Calu3 (cell line): ENCODE measurements at regions not wholly inside any gene's neighbourhood (a gene's known extent, or its start where the extent isn't known, plus 50 kb on each side); places are given as distances from the start of the nearest gene placed in this dataset.
"Not testable (repeated sequence)": the region's sequence is repeated elsewhere in the genome, so short reads cannot be mapped to it uniquely, and the experiment has no call there.

Source experiments
- BruUV-seq: library from RNA; stranded (reverse); fragments of 400-500 nt; replicated peaks from 2 replicates; lab custom pipeline; 2021; lab: Mats Ljungman, UMichigan
- CTCF ChIA-PET: fragments of 300-600 bp; sonication (Branson Sonifier 250); formaldehyde crosslinking; loops from one replicate; lab custom pipeline; 2022; ENCODE audit warnings: antibody characterized with exemption; lab: Charles Lee
- DNase-seq: peaks from one replicate; pipeline ENCODE4 v3.0.0; 2022
- H3K27ac Mint-ChIP-seq: one replicate; pipeline ENCODE4 v1.8.0; 2022; ENCODE audit warnings: mixed read lengths; ENCODE audit not compliant: unreplicated experiment
- H3K27me3 Mint-ChIP-seq: one replicate; pipeline ENCODE4 v1.8.0; 2022; ENCODE audit warnings: mixed read lengths; ENCODE audit not compliant: unreplicated experiment
- H3K36me3 Mint-ChIP-seq: one replicate; pipeline ENCODE4 v1.8.0; 2022; ENCODE audit warnings: mild to moderate bottlenecking, moderate library complexity, mixed read lengths; ENCODE audit not compliant: insufficient read depth, unreplicated experiment
- H3K4me1 Mint-ChIP-seq: one replicate; pipeline ENCODE4 v1.8.0; 2022; ENCODE audit warnings: mild to moderate bottlenecking, low read depth, mixed read lengths; ENCODE audit not compliant: unreplicated experiment
- H3K4me3 Mint-ChIP-seq: one replicate; pipeline ENCODE4 v1.8.0; 2022; ENCODE audit warnings: mild to moderate bottlenecking, low read depth, moderate library complexity, mixed read lengths; ENCODE audit not compliant: unreplicated experiment
- H3K9me3 Mint-ChIP-seq: one replicate; pipeline ENCODE4 v1.8.0; 2022; ENCODE audit warnings: low read depth, mixed read lengths; ENCODE audit not compliant: unreplicated experiment
- intact Hi-C: fragments of 100-400 bp; cut with micrococcal nuclease; formaldehyde crosslinking; loops from one replicate; pipeline ENCODE4 v1.10.0; 2022; ENCODE audit not compliant: unreplicated experiment
- TF ChIP-seq, protein P1 (sequence below): fragments of 200-600 bp; IDR thresholded peaks from one replicate; pipeline ENCODE4 v1.8.0; 2022; ENCODE audit warnings: antibody characterized with exemption; ENCODE audit not compliant: unreplicated experiment

DNA sequence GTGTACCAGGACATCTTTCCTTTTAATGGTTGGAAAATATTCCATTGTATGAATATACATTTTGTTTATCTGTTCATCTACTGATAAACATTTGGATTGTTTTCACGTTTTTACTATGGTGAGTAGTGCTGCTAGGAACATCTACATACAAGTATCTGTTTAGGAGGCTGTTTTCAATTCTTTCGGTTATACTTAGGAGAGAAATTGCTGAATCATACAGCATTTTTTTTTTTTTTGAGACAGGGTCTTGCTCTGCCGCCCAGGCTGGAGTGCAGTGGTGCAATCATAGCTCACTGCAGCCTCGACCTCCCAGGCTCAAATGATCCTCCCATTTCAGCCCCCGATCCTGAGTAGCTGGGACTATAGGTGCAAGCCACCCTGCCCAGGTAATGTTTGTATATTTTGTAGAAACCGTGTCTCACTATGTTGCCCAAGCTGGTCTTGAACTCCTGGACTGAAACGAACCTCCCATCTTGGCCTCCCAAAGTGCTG lies 122.9 kb downstream of the CRLF3 start:
- intact Hi-C loops, result no loop called here
- CTCF ChIA-PET, result no interaction called here

GRCh38 chr17:30700833-30701232 lies 123.7 kb downstream of the CRLF3 start:
- H3K4me3 Mint-ChIP-seq, CTCF ChIA-PET: not testable (repeated sequence)

More for the DNA sequence above, 122.9 kb downstream of the CRLF3 start:
- no peak overlapping the region for H3K27ac Mint-ChIP-seq
- peaks cover 20% of the 10 kb centered on the region for H3K27me3 Mint-ChIP-seq
- no peaks in the 10 kb centered on the region for H3K9me3 Mint-ChIP-seq
- TF ChIP-seq, protein P1, sequence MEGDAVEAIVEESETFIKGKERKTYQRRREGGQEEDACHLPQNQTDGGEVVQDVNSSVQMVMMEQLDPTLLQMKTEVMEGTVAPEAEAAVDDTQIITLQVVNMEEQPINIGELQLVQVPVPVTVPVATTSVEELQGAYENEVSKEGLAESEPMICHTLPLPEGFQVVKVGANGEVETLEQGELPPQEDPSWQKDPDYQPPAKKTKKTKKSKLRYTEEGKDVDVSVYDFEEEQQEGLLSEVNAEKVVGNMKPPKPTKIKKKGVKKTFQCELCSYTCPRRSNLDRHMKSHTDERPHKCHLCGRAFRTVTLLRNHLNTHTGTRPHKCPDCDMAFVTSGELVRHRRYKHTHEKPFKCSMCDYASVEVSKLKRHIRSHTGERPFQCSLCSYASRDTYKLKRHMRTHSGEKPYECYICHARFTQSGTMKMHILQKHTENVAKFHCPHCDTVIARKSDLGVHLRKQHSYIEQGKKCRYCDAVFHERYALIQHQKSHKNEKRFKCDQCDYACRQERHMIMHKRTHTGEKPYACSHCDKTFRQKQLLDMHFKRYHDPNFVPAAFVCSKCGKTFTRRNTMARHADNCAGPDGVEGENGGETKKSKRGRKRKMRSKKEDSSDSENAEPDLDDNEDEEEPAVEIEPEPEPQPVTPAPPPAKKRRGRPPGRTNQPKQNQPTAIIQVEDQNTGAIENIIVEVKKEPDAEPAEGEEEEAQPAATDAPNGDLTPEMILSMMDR, result no peak
- H3K4me1 Mint-ChIP-seq, result peaks cover 34% of the 10 kb centered on the region
- H3K36me3 Mint-ChIP-seq, result no peaks in the 10 kb centered on the region
- H3K4me3 Mint-ChIP-seq, result no peak overlapping the region
- BruUV-seq, result no TSS peak
- DNase-seq, result no peak

DNA sequence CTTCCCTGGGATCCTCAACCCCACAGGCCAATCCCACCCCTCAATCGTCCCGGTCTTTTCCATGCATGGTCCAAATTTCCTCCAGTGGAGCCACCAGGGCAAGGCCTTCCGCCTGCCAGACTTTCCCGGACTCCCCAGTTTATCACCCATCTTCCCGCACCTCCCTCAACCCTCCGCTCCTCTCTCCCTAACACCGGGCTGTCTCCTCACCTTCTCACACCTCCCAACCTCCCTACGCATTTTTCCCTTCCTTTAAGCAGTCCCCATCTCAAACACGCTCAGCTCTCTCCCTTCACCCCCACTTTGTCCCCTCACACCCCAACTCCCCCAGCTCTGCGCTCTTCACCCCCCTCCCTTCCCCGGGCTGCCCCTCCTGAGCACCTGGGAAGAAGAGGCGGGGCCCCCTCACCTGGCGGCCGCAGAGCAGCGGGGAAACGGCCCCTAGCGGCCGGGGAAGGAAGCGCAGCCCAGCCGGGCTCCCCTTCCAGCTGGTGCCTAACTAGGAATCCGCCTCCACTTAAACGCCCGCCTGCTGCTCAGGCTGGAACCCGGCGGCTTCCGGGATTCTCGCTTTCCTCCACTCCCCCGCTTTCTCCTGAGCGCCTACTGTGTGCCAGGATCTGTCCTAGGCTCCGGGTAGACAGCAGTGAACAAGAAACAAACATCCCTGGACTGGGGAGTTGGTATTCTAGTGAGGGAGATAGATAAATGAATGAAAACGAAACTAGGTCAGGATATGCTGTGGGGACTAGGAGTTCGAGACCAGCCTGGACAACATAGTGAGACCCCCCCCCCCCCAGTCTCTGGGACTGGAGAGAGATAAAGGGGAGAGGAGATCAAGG lies 126.7 kb downstream of the CRLF3 start:
- H3K9me3 Mint-ChIP-seq, intact Hi-C loops, BruUV-seq, H3K36me3 Mint-ChIP-seq, H3K27ac Mint-ChIP-seq: not testable (repeated sequence)
- H3K4me3 Mint-ChIP-seq, result peak overlapping the region; percentile 70
- peak; percentile 92 for DNase-seq
- H3K27me3 Mint-ChIP-seq, result peaks cover 13% of the 10 kb centered on the region
- TF ChIP-seq, protein P1, result peak; percentile 91
- CTCF ChIA-PET, result interaction anchor here (1.5 kb wide), 1 partner anchor 221 kb away, joined by 3 read pairs; the partner anchor contains the start of gene GOSR1
- H3K4me1 Mint-ChIP-seq, result peaks cover 32% of the 10 kb centered on the region

More at GRCh38 chr17:30700833-30701232, 123.7 kb downstream of the CRLF3 start:
- BruUV-seq, DNase-seq, H3K9me3 Mint-ChIP-seq, intact Hi-C loops, H3K27ac Mint-ChIP-seq, H3K36me3 Mint-ChIP-seq: not testable (repeated sequence)
- Mint-ChIP-seq H3K27me3 (peaks cover 12% of the 10 kb centered on the region), H3K4me1 (peaks cover 31% of the 10 kb centered on the region)

DNA sequence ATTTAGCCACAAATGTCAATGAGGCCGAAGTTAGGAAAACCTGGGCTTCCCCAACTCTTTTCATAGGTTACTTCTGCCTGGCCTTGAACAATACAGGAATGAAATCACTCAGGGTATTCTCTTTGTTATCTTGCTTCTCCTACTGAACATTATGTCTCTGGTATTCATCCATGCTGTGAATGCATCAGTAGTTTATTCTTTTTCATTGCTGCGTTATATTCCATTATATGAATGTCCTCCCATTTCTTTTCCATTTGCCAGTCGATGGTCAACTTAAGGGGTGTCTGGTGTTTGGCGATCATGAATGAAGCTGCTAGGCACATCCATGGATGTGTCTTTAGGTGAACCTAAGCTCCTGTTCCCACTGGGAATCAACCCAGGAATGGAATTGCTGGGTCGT lies 128.3 kb downstream of the CRLF3 start:
- intact Hi-C loops, result no loop called here
- peaks cover 5% of the 10 kb centered on the region for H3K36me3 Mint-ChIP-seq
- peaks cover 31% of the 10 kb centered on the region for H3K4me1 Mint-ChIP-seq
- no peaks in the 10 kb centered on the region for H3K9me3 Mint-ChIP-seq
- no peak overlapping the region for H3K4me3 Mint-ChIP-seq
- TF ChIP-seq, protein P1, result no peak
- peaks cover 13% of the 10 kb centered on the region for H3K27me3 Mint-ChIP-seq
- no peak overlapping the region for H3K27ac Mint-ChIP-seq
- no TSS peak for BruUV-seq
- CTCF ChIA-PET, result no interaction called here
- DNase-seq, result no peak

DNA sequence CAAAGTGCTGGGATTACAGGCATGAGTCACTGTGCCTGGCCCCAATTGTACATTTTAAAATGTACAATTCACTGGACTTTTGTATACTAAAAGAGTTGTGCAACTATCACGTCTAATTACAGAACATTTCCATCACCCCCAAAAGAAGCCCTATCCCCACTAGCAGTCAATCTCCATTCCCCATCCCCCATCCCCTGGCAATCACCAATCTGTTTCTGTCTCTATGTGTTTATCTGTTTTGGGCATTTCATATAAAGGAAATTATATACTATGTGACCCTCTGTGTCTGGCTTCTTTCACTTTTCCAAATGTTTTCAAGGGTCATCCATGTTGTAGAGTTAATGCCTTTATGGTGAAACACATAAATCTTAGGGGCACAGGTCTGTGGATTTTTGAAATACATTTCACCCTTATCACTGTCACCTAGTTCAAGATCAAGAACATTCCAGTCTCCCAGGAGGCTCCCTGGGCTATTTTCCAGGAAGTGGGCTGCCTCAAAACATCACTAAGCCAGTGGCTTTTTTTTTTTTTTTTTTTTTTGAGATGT lies 129.2 kb downstream of the CRLF3 start:
- BruUV-seq, intact Hi-C loops: not testable (repeated sequence)

More for the DNA sequence above, 129.2 kb downstream of the CRLF3 start:
- CTCF ChIA-PET, H3K27ac Mint-ChIP-seq, DNase-seq, H3K4me3 Mint-ChIP-seq, H3K36me3 Mint-ChIP-seq, H3K9me3 Mint-ChIP-seq: not testable (repeated sequence)
- Mint-ChIP-seq H3K4me1 (peaks cover 24% of the 10 kb centered on the region), H3K27me3 (peaks cover 13% of the 10 kb centered on the region)
